ENCODE measurements at regions not wholly inside any gene's neighbourhood (a gene's known extent, or its start where the extent isn't known, plus 50 kb on each side); places are given as distances from the start of the nearest gene placed in this dataset.
A peak's percentile ranks its signal among the peaks of the same experiment; 100 is the strongest.
"Not testable (repeated sequence)": the region's sequence is repeated elsewhere in the genome, so short reads cannot be mapped to it uniquely, and the experiment has no call there.

- DNase-seq (ENCODE audit: low read depth): peak; percentile 1
These were observed 834.7 kb downstream of the RAPGEF2 start for GRCh38 chr4:159937595-159937994.

- DNase-seq (ENCODE audit: low read depth): not testable (repeated sequence)
These were observed 836.8 kb downstream of the RAPGEF2 start for GRCh38 chr4:159939681-159940080.

- no peak for DNase-seq (ENCODE audit: low read depth)
These were observed 838.2 kb downstream of the RAPGEF2 start for GRCh38 chr4:159941076-159941475.

- DNase-seq (ENCODE audit: low read depth): no peak
These were observed 841.6 kb downstream of the RAPGEF2 start for GRCh38 chr4:159944477-159944876.

- DNase-seq (ENCODE audit: low read depth): peak; percentile 56
These were observed 844.2 kb downstream of the RAPGEF2 start for GRCh38 chr4:159946983-159947615.

- no peak for DNase-seq (ENCODE audit: low read depth)
These were observed 847.8 kb downstream of the RAPGEF2 start for GRCh38 chr4:159950707-159951106.

- no peak for DNase-seq (ENCODE audit: low read depth)
These were observed 863.9 kb downstream of the RAPGEF2 start for GRCh38 chr4:159966746-159967145.

GRCh38 chr4:159976871-159977482 lies 874.1 kb downstream of the RAPGEF2 start:
- DNase-seq (ENCODE audit: low read depth): not testable (repeated sequence)

GRCh38 chr4:159977907-159978617 lies 875.2 kb downstream of the RAPGEF2 start:
- no peak for DNase-seq (ENCODE audit: low read depth)

GRCh38 chr4:159979351-159979750 lies 876.5 kb downstream of the RAPGEF2 start:
- DNase-seq (ENCODE audit: low read depth): no peak

- no peak for DNase-seq (ENCODE audit: low read depth)
These were observed 877.1 kb downstream of the RAPGEF2 start for GRCh38 chr4:159979953-159980352.

- no peak for DNase-seq (ENCODE audit: low read depth)
These were observed 878.1 kb downstream of the RAPGEF2 start for GRCh38 chr4:159980826-159981468.

- DNase-seq (ENCODE audit: low read depth): no peak
These were observed 878.6 kb downstream of the RAPGEF2 start for GRCh38 chr4:159981469-159981856.

GRCh38 chr4:159983082-159983481 lies 880.2 kb downstream of the RAPGEF2 start:
- DNase-seq (ENCODE audit: low read depth): peak; percentile 1

GRCh38 chr4:160009656-160010493 lies 907.0 kb downstream of the RAPGEF2 start:
- no peak for DNase-seq (ENCODE audit: low read depth)

- DNase-seq (ENCODE audit: low read depth): no peak
These were observed 917.1 kb downstream of the RAPGEF2 start for GRCh38 chr4:160019936-160020335.

- DNase-seq (ENCODE audit: low read depth): no peak
These were observed 917.9 kb downstream of the RAPGEF2 start for GRCh38 chr4:160020804-160021203.

GRCh38 chr4:160021870-160022269 lies 919.0 kb downstream of the RAPGEF2 start:
- DNase-seq (ENCODE audit: low read depth): no peak

- peak; percentile 60 for DNase-seq (ENCODE audit: low read depth)
These were observed 923.8 kb downstream of the RAPGEF2 start for GRCh38 chr4:160026721-160027120.

GRCh38 chr4:160034501-160034900 lies 931.6 kb downstream of the RAPGEF2 start:
- no peak for DNase-seq (ENCODE audit: low read depth)

- no peak for DNase-seq (ENCODE audit: low read depth)
These were observed 935.7 kb downstream of the RAPGEF2 start for GRCh38 chr4:160038615-160039014.

GRCh38 chr4:160044693-160045092 lies 941.8 kb downstream of the RAPGEF2 start:
- no peak for DNase-seq (ENCODE audit: low read depth)
